ENCODE measurements at regions not wholly inside any gene's neighbourhood (a gene's known extent, or its start where the extent isn't known, plus 50 kb on each side); places are given as distances from the start of the nearest gene placed in this dataset.
"Not testable (repeated sequence)": the region's sequence is repeated elsewhere in the genome, so short reads cannot be mapped to it uniquely, and the experiment has no call there.

GRCh38 chr5:163696579-163696887 lies 191.1 kb downstream of the MAT2B start:
- no peak for DNase-seq (ENCODE audit: low read depth)

DNA sequence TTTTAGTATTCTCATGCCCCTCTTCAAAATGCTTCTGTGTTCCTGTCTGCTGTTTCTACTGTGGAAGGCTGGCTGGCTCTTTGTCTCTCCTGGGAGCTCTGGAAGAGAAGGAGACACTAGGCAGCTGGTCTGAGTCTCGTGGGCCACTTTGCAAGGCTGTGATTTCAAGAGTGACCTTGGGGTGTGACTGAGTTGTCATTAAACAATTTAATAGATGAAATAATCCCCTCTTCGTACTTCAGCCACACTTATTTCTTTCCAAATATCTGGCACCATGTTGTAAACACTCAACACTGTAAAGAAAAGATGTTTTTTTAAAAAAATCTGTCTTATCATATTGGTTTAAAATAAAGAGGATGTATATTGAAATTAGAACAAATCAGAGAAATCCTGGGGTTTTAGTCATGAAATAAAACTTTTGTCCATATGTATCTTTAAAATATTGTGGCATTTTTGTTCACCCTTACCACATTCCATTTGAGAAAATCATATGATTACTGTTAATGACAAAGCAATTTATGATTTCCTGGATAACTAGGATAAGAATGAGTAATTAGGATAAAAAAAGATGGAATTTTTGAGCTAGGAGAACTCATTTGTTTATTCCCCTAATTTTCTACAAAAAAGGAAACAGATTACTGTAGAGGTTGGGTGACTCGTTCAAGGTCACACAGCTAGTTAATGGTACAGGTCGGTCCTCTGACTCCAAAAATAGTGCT lies 200.8 kb downstream of the MAT2B start:
- DNase-seq (ENCODE audit: low read depth): no peak

DNA sequence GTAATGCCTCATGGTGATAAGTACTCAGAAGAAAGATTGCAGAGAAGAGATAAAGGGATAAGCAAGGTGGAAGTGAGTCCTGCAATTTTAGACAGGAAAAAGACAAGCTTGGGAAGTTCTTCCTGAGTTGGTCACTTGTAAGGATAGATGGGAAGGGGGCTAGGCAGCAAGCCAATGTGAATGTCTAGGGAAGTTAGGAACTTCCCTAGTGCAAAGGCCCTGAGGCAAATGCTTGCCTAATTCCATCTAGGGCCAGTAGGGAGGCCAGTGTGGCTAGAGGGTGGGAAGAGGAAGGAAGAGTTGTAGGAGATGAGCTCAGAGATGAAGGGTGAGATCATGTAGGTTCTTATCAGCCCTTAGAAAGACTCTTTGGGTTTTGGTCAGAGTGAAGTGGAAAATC lies 206.6 kb downstream of the MAT2B start:
- DNase-seq (ENCODE audit: low read depth): no peak

- DNase-seq (ENCODE audit: low read depth): no peak
Measured at GRCh38 chr5:163718272-163718671, 212.9 kb downstream of the MAT2B start.

DNA sequence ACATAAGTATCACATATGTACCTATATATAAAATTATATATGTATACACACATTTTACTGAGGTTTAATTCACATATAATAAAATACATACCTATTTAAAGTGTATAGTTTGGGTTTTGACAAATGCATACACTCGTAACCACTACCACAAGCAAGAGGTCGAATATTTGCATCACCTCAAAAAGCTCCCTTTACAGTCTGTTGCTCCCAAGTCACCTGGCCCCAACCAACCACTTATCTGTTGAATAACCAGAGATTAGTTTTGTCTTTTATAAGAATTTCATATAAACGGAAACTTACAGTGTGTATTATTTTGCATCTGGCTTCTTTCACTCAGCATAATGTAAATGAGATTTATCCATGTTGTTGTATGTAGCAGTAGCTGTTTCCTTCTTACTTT lies 218.9 kb downstream of the MAT2B start:
- DNase-seq (ENCODE audit: low read depth): no peak

DNA sequence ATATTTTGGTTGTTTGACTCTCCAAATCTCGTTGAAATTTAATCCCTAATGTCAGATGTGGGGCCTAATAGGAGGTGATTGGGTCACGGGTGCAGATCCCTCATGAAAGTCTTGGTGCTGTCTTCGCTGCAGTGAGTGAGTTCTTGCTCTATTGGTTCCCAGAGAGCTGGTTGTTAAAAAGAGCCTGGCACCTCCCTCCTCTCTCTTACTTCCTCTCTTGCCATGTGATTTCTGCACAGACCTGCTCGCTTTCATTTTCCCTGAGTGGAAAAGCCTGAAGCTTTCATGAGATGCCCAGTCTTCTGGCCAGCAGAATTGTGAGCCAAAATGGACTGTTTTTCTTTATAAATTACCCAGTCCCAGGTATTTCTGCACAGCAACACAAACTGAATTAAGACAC lies 221.6 kb downstream of the MAT2B start:
- DNase-seq (ENCODE audit: low read depth): no peak

DNA sequence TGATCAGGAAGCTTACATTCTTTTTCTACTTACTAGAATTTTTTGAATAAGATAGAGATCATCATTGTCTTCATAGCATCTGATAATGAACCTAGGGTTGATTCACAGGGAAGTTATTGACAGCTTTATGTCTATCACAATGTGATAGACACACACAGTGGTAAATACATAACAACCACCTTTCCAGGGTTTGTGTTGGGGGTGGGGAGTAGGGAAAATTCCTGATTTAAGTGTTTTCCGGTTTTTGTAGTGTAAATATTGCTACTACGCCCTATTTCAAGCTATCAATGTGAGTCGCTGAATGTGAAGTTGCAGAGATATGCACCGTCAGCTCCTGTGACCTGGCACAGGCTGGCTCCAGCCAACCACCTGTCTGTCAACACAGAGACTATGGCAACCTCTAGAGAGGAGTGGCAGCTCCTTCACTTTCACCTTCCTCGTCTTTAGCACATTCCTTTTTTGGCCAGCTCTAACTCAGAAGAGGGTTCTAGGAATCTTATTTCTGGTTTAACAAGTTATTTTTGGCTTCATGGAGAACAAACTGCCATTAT lies 224.9 kb downstream of the MAT2B start:
- no peak for DNase-seq (ENCODE audit: low read depth)

- DNase-seq (ENCODE audit: low read depth): no peak
Measured at GRCh38 chr5:163731256-163731655, 225.8 kb downstream of the MAT2B start.

- no peak for DNase-seq (ENCODE audit: low read depth)
Measured at GRCh38 chr5:163735069-163735468, 229.7 kb downstream of the MAT2B start.

DNA sequence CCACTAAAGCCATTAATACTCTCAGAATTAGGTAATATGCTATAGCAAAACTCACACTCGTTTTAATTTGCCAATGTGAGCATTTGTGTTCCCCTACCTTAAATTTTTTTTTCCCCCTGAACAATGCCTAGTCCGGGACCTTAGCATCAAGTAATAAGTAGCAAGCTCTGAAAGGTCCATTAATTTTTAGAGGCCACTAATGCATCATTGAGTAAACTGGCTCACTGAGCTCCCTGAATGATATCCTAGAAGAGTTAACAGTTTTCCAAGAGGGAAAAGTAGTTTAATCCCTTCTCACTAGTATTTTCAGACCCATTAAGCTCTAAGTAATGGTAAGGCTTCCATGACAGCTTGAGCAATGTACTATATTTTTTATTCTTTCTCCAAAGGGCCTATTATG lies 242.2 kb downstream of the MAT2B start:
- no peak for DNase-seq (ENCODE audit: low read depth)

GRCh38 chr5:163748934-163749333 lies 243.5 kb downstream of the MAT2B start:
- DNase-seq (ENCODE audit: low read depth): no peak

DNA sequence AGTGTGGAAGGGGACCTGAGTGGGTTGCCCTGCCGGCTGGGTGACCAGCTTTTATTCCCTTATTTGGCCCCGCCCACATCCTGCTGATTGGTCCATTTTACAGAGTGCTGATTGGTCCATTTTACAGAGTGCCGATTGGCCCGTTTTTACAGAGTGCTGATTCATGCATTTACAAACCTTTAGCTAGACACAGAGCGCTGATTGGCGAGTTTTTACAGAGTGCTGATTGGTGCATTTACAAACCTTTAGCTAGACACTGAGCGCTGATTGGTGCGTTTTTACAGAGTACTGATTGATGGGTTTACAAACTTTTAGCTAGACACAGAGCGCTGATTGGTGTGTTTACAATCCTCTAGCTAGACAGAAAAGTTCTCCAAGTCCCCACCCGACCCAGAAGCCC lies 245.0 kb downstream of the MAT2B start:
- DNase-seq (ENCODE audit: low read depth): not testable (repeated sequence)

- no peak for DNase-seq (ENCODE audit: low read depth)
Measured at GRCh38 chr5:163755505-163755904, 250.1 kb downstream of the MAT2B start.

DNA sequence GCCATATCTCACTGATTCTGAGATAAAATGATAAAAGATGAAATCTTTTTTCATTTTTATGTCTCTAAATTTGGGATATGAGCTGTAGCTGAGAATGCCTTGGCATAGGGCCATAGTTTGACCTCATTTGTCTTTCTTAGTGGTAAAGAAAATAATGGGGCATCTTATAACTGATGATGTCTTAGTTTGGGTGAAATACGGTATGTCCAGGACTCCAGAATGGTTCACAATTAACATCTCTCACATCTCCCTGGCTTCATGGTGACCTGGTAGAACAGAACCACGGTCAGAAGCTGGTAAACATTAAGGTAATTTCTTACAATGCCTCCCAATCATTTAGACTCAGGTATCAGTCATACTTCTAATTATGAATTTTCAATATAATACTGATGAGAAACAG lies 250.8 kb downstream of the MAT2B start:
- no peak for DNase-seq (ENCODE audit: low read depth)

DNA sequence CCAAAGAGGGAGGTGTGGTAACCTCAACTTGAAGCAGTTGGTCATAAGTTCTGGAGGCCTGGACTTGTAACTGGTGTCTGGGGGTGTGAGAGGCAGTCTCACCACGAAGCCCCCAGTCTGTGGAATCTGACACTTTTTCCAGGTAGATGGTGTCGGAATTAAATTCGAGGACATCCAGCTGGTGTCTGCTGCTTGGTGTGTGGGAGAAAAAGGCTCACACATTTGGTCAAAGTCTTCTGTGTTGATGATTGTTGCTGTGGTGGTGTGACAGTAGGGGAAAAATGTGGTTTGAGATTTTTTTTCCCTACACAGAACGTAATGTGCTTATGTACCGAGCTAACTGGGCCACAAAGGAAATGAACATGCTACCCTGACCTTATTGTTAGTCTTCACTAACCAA lies 251.9 kb downstream of the MAT2B start:
- DNase-seq (ENCODE audit: low read depth): no peak

DNA sequence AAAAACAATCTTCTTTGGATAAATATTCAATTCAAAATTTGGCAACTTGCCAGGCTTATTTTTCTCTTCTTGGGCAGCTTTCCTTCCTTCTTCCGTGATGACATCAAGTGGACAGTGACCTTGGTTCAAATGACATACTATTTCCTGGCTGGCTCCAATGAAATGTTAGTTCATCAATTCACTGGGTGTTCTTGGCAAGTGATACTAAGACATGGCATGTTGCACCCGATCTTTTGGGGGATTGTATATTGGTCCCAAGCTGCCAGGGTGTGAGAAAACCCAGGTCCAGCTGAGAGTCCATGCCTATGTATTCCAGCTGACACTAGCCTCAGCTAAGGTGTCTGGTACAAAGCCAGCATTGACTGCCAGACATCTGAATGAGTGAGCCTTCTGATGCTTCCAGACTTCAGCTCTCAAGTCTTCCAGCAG lies 252.9 kb downstream of the MAT2B start:
- DNase-seq (ENCODE audit: low read depth): no peak

DNA sequence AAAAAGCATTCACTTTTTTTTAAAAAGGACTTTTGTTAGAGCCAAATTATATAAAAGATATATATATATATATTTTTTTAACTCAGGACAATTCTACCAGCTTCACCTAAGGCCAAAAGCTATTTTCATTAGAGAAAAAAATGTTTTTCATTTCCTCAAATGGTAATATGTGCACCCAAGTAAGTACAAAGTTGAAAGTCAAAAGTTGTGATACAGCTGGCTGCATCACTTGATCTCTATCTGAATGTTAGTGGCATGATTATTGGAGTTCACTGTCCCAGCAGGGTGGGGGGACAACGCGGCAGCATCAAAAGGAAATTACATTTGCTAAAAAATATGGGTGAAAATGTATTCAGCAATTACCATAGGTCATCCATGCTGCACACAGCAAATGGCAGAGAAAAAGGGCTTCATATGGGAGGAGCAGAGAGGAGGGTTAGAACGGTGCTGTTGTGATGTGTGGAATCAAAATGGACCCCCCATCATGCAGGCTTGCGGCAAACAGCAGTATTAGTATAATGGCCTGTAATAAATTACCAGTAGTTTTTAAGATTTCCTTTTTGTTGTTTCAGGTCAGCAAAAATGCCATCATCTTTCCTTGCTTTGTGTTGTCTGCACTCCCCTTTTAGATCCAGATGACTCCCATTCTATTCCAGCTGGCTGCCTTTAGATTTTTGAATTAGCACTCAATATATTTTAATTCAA lies 253.7 kb downstream of the MAT2B start:
- no peak for DNase-seq (ENCODE audit: low read depth)

GRCh38 chr5:163760498-163760897 lies 255.1 kb downstream of the MAT2B start:
- DNase-seq (ENCODE audit: low read depth): no peak

DNA sequence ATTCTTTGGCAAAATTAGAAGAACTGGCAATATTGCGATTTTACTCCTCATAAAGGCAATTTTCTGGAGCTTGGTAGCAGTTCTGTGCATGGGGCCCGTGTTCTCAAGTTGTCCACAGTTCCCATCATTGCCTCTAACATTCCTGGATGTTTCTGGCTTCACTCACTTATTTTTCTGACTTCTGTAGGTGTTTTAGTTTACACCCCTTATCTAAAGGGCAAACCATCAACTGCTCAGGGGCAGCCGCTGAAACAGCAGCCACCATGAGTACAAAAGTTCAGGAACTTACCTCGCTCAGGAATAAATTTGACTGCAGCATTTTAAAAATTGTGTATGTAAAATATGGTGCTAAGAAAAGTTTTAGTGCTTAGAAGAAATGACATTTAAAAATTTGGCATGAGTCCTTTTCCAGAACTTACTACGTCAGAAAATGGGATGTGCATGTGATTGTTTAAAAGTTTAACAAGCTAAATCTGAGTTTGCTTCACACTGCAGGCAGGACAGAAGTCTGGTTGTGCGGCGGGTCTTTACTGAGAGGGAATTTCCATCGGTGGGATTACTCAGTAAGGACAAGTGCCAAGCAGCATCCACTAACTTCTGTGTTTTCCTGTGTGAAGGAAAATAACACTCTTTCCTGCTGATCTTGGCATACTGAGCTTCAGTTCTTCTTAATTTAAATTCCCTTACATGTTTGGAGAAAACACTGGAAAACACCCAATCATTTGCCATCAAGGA lies 261.7 kb downstream of the MAT2B start:
- no peak for DNase-seq (ENCODE audit: low read depth)

DNA sequence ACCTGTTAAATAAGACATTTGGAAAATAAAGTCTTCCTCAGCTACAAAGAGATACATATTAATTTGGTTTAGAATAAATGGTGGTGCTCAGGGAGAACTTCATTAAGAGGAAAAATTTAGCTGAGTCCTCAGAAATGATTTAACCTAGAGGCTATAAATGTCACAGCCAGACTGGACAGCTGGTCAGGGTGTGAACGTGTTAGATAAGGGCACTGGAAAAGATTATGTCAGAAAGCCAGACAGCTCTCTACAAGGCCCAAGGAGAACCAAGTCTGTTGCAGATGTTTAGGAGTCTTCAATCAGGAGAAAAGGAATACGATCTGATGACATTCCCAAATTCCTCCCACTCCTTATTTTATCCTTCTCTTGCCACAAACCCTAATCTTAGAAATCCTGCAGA lies 265.2 kb downstream of the MAT2B start:
- DNase-seq (ENCODE audit: low read depth): no peak

GRCh38 chr5:163772241-163772640 lies 266.8 kb downstream of the MAT2B start:
- no peak for DNase-seq (ENCODE audit: low read depth)

- DNase-seq (ENCODE audit: low read depth): no peak
Measured at GRCh38 chr5:163772644-163773043, 267.2 kb downstream of the MAT2B start.

- DNase-seq (ENCODE audit: low read depth): no peak
Measured at GRCh38 chr5:163773226-163773625, 267.8 kb downstream of the MAT2B start.
